WTC11 (cell line): ENCODE measurements at regions not wholly inside any gene's neighbourhood (a gene's known extent, or its start where the extent isn't known, plus 50 kb on each side); places are given as distances from the start of the nearest gene placed in this dataset.

Experiments used
- ATAC-seq: fragments of 200-7000 bp; cut with Tn5 transposase; 2 replicates; pipeline ENCODE4 v1.10.0; 2021; ENCODE audit warnings: mild to moderate bottlenecking, moderate library complexity
- CTCF ChIA-PET: fragments of 300-600 bp; sonication (Branson Sonifier 250); formaldehyde crosslinking; loops from one replicate; lab custom pipeline; 2021; ENCODE audit warnings: antibody characterized with exemption; lab: Charles Lee
- POLR2A ChIA-PET: fragments of 350-600 bp; sonication (Branson Sonifier 250); formaldehyde crosslinking; loops from one replicate; lab custom pipeline; 2021; ENCODE audit warnings: antibody characterized with exemption; lab: Charles Lee
- DNase-seq: peaks from one replicate; pipeline ENCODE4 v3.0.0; 2021; ENCODE audit warnings: low spot score
- H3K27ac Mint-ChIP-seq: 2 replicates; pipeline ENCODE4 v1.8.0; 2021; ENCODE audit warnings: mixed read lengths
- H3K27me3 Mint-ChIP-seq: 2 replicates; pipeline ENCODE4 v1.8.0; 2021; ENCODE audit warnings: low read depth, mild to moderate bottlenecking, moderate library complexity, mixed read lengths
- H3K36me3 Mint-ChIP-seq: 2 replicates; pipeline ENCODE4 v1.8.0; 2021; ENCODE audit warnings: mixed read lengths
- H3K4me1 Mint-ChIP-seq: 2 replicates; pipeline ENCODE4 v1.8.0; 2022; ENCODE audit warnings: mixed read lengths
- H3K4me3 Mint-ChIP-seq: 2 replicates; pipeline ENCODE4 v1.8.0; 2021; ENCODE audit warnings: mild to moderate bottlenecking, moderate library complexity, mixed read lengths
- H3K9me3 Mint-ChIP-seq: 2 replicates; pipeline ENCODE4 v1.8.0; 2021; ENCODE audit warnings: mixed read lengths
- CBFB ChIP-seq: sonication (generic); formaldehyde crosslinking; IDR thresholded peaks from 2 replicates; pipeline ENCODE4 v1.8.1; 2022; ENCODE audit warnings: mild to moderate bottlenecking, low read depth, missing genetic modification reagents
- CREM ChIP-seq: sonication (generic); formaldehyde crosslinking; IDR thresholded peaks from 2 replicates; pipeline ENCODE4 v1.8.1; 2022; ENCODE audit warnings: mild to moderate bottlenecking, missing genetic modification reagents, moderate library complexity
- E2F1 ChIP-seq: sonication (generic); formaldehyde crosslinking; IDR thresholded peaks from 2 replicates; pipeline ENCODE4 v1.8.0; 2022; ENCODE audit warnings: mild to moderate bottlenecking, missing genetic modification reagents
- E2F4 ChIP-seq: sonication (generic); formaldehyde crosslinking; IDR thresholded peaks from 2 replicates; pipeline ENCODE4 v1.8.1; 2022; ENCODE audit warnings: low read depth, mild to moderate bottlenecking, moderate library complexity, missing genetic modification reagents, borderline replicate concordance
- ELF4 ChIP-seq: sonication (generic); formaldehyde crosslinking; IDR thresholded peaks from 2 replicates; pipeline ENCODE4 v1.8.1; 2022; ENCODE audit warnings: low read depth, mild to moderate bottlenecking, moderate library complexity, missing genetic modification reagents
- HMGXB4 ChIP-seq: sonication (generic); formaldehyde crosslinking; IDR thresholded peaks from 2 replicates; pipeline ENCODE4 v1.8.1; 2023; ENCODE audit warnings: mild to moderate bottlenecking, moderate library complexity, missing genetic modification reagents
- MXD4 ChIP-seq: fragments of 250-450 bp; sonication (Bioruptor Pico); IDR thresholded peaks from 2 replicates; pipeline ENCODE4 v1.8.0; 2021; ENCODE audit warnings: mild to moderate bottlenecking, moderate library complexity, borderline replicate concordance
- NFATC4 ChIP-seq: fragments of 250-450 bp; sonication (Bioruptor Pico); IDR thresholded peaks from 2 replicates; pipeline ENCODE4 v1.9.0; 2021; ENCODE audit warnings: mild to moderate bottlenecking
- PRRX2 ChIP-seq: fragments of 250-450 bp; sonication (Bioruptor Pico); IDR thresholded peaks from 2 replicates; pipeline ENCODE4 v1.8.0; 2021; ENCODE audit warnings: mild to moderate bottlenecking
- RELA ChIP-seq: sonication (generic); formaldehyde crosslinking; IDR thresholded peaks from 2 replicates; pipeline ENCODE4 v1.8.1; 2022; ENCODE audit warnings: missing genetic modification reagents, mild to moderate bottlenecking, borderline replicate concordance
- RORB ChIP-seq: fragments of 250-450 bp; sonication (Bioruptor Pico); IDR thresholded peaks from 2 replicates; pipeline ENCODE4 v1.9.0; 2021; ENCODE audit warnings: mild to moderate bottlenecking
- SMAD4 ChIP-seq: sonication (generic); formaldehyde crosslinking; IDR thresholded peaks from 2 replicates; pipeline ENCODE4 v1.8.0; 2022; ENCODE audit warnings: mild to moderate bottlenecking, missing genetic modification reagents
- SOX15 ChIP-seq: fragments of 250-450 bp; sonication (Bioruptor Pico); IDR thresholded peaks from 2 replicates; pipeline ENCODE4 v1.9.0; 2021; ENCODE audit warnings: mild to moderate bottlenecking
- TCF7 ChIP-seq: sonication (generic); formaldehyde crosslinking; IDR thresholded peaks from 2 replicates; pipeline ENCODE4 v1.8.0; 2022; ENCODE audit warnings: mild to moderate bottlenecking, low read depth, missing genetic modification reagents, moderate library complexity
- TEAD1 ChIP-seq: sonication (generic); formaldehyde crosslinking; IDR thresholded peaks from 2 replicates; pipeline ENCODE4 v1.8.0; 2022; ENCODE audit warnings: mild to moderate bottlenecking, missing genetic modification reagents
- TEAD4 ChIP-seq: sonication (generic); formaldehyde crosslinking; IDR thresholded peaks from 2 replicates; pipeline ENCODE4 v1.8.0; 2022; ENCODE audit warnings: mild to moderate bottlenecking, missing genetic modification reagents
- ZBTB21 ChIP-seq: sonication (generic); formaldehyde crosslinking; IDR thresholded peaks from 2 replicates; pipeline ENCODE4 v1.8.1; 2023; ENCODE audit warnings: mild to moderate bottlenecking, missing genetic modification reagents, borderline replicate concordance
- ZNF121 ChIP-seq: sonication (generic); formaldehyde crosslinking; IDR thresholded peaks from 2 replicates; pipeline ENCODE4 v1.8.0; 2023; ENCODE audit warnings: missing genetic modification reagents
- ZNF317 ChIP-seq: sonication (generic); formaldehyde crosslinking; IDR thresholded peaks from 2 replicates; pipeline ENCODE4 v1.8.1; 2023; ENCODE audit warnings: low read depth, mild to moderate bottlenecking, moderate library complexity, missing genetic modification reagents, borderline replicate concordance
- TF ChIP-seq, protein P1 (sequence below): sonication (generic); formaldehyde crosslinking; IDR thresholded peaks from 2 replicates; pipeline ENCODE4 v1.8.1; 2023; ENCODE audit warnings: mild to moderate bottlenecking, missing genetic modification reagents
- TF ChIP-seq, protein P2 (sequence below): sonication (generic); formaldehyde crosslinking; IDR thresholded peaks from 2 replicates; pipeline ENCODE4 v1.8.0; 2023; ENCODE audit warnings: missing genetic modification reagents, mild to moderate bottlenecking, borderline replicate concordance

- H3K27me3 Mint-ChIP-seq, result no peaks in the 10 kb centered on the region
- H3K36me3 Mint-ChIP-seq, result no peaks in the 10 kb centered on the region
- no peak for DNase-seq
- H3K4me1 Mint-ChIP-seq, result peaks cover 8% of the 10 kb centered on the region
- no peaks in the 10 kb centered on the region for H3K9me3 Mint-ChIP-seq
- POLR2A ChIA-PET, result no interaction called here
- TF ChIP-seq ZNF121 (CRISPR knock-in tag), result no peak
- no peak for TF ChIP-seq ELF4 (CRISPR knock-in tag)
- no peak for TF ChIP-seq TCF7 (CRISPR knock-in tag)
- TF ChIP-seq NFATC4, result no peak
- TF ChIP-seq ZNF317, result no peak
- TF ChIP-seq CBFB (CRISPR knock-in tag), result no peak
- no peak for TF ChIP-seq SOX15
- TF ChIP-seq TEAD1 (CRISPR knock-in tag), result no peak
- no peak for TF ChIP-seq E2F4 (CRISPR knock-in tag)
- ATAC-seq, result no peak
- CTCF ChIA-PET, result no interaction called here
- no peak overlapping the region for H3K4me3 Mint-ChIP-seq
- H3K27ac Mint-ChIP-seq, result no peak overlapping the region
Measured at GRCh38 chr4:34046580-34046979, 2197.7 kb downstream of the ARAP2 start.

GRCh38 chr4:34047363-34047762 lies 2197.0 kb downstream of the ARAP2 start:
- no peaks in the 10 kb centered on the region for H3K36me3 Mint-ChIP-seq
- TF ChIP-seq PRRX2 (CRISPR knock-in tag) (no peak), MXD4 (CRISPR knock-in tag) (no peak)
- TF ChIP-seq, all 79 proteins: peak for 0
- Mint-ChIP-seq H3K27me3 (no peaks in the 10 kb centered on the region), H3K4me1 (peaks cover 8% of the 10 kb centered on the region), H3K4me3 (no peak overlapping the region), H3K9me3 (no peaks in the 10 kb centered on the region), H3K27ac (no peak overlapping the region)
- no peak for DNase-seq
- no peak for ATAC-seq
- CTCF ChIA-PET, result no interaction called here
- POLR2A ChIA-PET, result no interaction called here

- ChIA-PET CTCF (no interaction called here), POLR2A (no interaction called here)
- no peak for DNase-seq
- no peaks in the 10 kb centered on the region for H3K27me3 Mint-ChIP-seq
- no peak for ATAC-seq
- H3K36me3 Mint-ChIP-seq, result no peaks in the 10 kb centered on the region
- peaks cover 1% of the 10 kb centered on the region for H3K9me3 Mint-ChIP-seq
- H3K27ac Mint-ChIP-seq, result no peak overlapping the region
- no peaks in the 10 kb centered on the region for H3K4me1 Mint-ChIP-seq
- H3K4me3 Mint-ChIP-seq, result no peak overlapping the region
- TF ChIP-seq SMAD4 (CRISPR knock-in tag) (no peak), ZNF121 (CRISPR knock-in tag) (no peak), CREM (no peak), RORB (CRISPR knock-in tag) (no peak), TEAD4 (CRISPR knock-in tag) (no peak), ZBTB21 (CRISPR knock-in tag) (no peak), RELA (CRISPR knock-in tag) (no peak), HMGXB4 (no peak), E2F1 (CRISPR knock-in tag) (no peak)
- TF ChIP-seq, protein P1, sequence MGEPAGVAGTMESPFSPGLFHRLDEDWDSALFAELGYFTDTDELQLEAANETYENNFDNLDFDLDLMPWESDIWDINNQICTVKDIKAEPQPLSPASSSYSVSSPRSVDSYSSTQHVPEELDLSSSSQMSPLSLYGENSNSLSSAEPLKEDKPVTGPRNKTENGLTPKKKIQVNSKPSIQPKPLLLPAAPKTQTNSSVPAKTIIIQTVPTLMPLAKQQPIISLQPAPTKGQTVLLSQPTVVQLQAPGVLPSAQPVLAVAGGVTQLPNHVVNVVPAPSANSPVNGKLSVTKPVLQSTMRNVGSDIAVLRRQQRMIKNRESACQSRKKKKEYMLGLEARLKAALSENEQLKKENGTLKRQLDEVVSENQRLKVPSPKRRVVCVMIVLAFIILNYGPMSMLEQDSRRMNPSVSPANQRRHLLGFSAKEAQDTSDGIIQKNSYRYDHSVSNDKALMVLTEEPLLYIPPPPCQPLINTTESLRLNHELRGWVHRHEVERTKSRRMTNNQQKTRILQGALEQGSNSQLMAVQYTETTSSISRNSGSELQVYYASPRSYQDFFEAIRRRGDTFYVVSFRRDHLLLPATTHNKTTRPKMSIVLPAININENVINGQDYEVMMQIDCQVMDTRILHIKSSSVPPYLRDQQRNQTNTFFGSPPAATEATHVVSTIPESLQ, result no peak
- TF ChIP-seq, protein P2, sequence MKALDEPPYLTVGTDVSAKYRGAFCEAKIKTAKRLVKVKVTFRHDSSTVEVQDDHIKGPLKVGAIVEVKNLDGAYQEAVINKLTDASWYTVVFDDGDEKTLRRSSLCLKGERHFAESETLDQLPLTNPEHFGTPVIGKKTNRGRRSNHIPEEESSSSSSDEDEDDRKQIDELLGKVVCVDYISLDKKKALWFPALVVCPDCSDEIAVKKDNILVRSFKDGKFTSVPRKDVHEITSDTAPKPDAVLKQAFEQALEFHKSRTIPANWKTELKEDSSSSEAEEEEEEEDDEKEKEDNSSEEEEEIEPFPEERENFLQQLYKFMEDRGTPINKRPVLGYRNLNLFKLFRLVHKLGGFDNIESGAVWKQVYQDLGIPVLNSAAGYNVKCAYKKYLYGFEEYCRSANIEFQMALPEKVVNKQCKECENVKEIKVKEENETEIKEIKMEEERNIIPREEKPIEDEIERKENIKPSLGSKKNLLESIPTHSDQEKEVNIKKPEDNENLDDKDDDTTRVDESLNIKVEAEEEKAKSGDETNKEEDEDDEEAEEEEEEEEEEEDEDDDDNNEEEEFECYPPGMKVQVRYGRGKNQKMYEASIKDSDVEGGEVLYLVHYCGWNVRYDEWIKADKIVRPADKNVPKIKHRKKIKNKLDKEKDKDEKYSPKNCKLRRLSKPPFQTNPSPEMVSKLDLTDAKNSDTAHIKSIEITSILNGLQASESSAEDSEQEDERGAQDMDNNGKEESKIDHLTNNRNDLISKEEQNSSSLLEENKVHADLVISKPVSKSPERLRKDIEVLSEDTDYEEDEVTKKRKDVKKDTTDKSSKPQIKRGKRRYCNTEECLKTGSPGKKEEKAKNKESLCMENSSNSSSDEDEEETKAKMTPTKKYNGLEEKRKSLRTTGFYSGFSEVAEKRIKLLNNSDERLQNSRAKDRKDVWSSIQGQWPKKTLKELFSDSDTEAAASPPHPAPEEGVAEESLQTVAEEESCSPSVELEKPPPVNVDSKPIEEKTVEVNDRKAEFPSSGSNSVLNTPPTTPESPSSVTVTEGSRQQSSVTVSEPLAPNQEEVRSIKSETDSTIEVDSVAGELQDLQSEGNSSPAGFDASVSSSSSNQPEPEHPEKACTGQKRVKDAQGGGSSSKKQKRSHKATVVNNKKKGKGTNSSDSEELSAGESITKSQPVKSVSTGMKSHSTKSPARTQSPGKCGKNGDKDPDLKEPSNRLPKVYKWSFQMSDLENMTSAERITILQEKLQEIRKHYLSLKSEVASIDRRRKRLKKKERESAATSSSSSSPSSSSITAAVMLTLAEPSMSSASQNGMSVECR (CRISPR knock-in tag), result no peak
Measured at GRCh38 chr4:34066126-34066525, 2178.2 kb downstream of the ARAP2 start.
